HEK293T (cell line): ENCODE measurements at regions not wholly inside any gene's neighbourhood (a gene's known extent, or its start where the extent isn't known, plus 50 kb on each side); places are given as distances from the start of the nearest gene placed in this dataset.

Experiments
- ARNT ChIP-seq: fragments of 450-650 bp; IDR thresholded peaks from 2 replicates; pipeline ENCODE4 v1.6.1; 2017; ENCODE audit warnings: mild to moderate bottlenecking
- BHLHE40 ChIP-seq: fragments of 450-650 bp; IDR thresholded peaks from 2 replicates; pipeline ENCODE4 v1.6.1; 2016; ENCODE audit warnings: mild to moderate bottlenecking, moderate library complexity, borderline replicate concordance
- FOXA1 ChIP-seq: fragments of 450-650 bp; IDR thresholded peaks from 2 replicates; pipeline ENCODE4 v1.6.1; 2016; ENCODE audit warnings: mild to moderate bottlenecking
- FOXK2 ChIP-seq: fragments of 450-650 bp; IDR thresholded peaks from 2 replicates; pipeline ENCODE4 v1.6.1; 2016; ENCODE audit warnings: mild to moderate bottlenecking
- FOXM1 ChIP-seq: fragments of 450-650 bp; IDR thresholded peaks from 2 replicates; pipeline ENCODE4 v1.6.1; 2017; ENCODE audit warnings: mild to moderate bottlenecking, borderline replicate concordance
- HDGF ChIP-seq: fragments of 450-650 bp; IDR thresholded peaks from 2 replicates; pipeline ENCODE4 v1.6.1; 2017; ENCODE audit warnings: antibody characterized with exemption, borderline replicate concordance
- NFRKB ChIP-seq: fragments of 450-650 bp; IDR thresholded peaks from 2 replicates; pipeline ENCODE4 v1.6.1; 2016; ENCODE audit warnings: mild to moderate bottlenecking, moderate library complexity
- SP1 ChIP-seq: fragments of 450-650 bp; IDR thresholded peaks from 2 replicates; pipeline ENCODE4 v1.6.1; 2017
- SUZ12 ChIP-seq: fragments of 450-650 bp; IDR thresholded peaks from 2 replicates; pipeline ENCODE4 v1.6.1; 2016; ENCODE audit warnings: mild to moderate bottlenecking
- ZNF384 ChIP-seq: fragments of 450-650 bp; IDR thresholded peaks from 2 replicates; pipeline ENCODE4 v1.6.1; 2016

- TF ChIP-seq HDGF (no peak), ZNF384 (no peak), FOXK2 (no peak), SP1 (no peak), FOXA1 (no peak), SUZ12 (no peak), BHLHE40 (no peak), ARNT (no peak), NFRKB (no peak), FOXM1 (no peak)
Observed at GRCh38 chr5:89105836-89106235, 222.9 kb upstream of the MEF2C start.
